ENCODE measurements at regions not wholly inside any gene's neighbourhood (a gene's known extent, or its start where the extent isn't known, plus 50 kb on each side); places are given as distances from the start of the nearest gene placed in this dataset.
"Not testable (repeated sequence)": the region's sequence is repeated elsewhere in the genome, so short reads cannot be mapped to it uniquely, and the experiment has no call there.

GRCh38 chr6:19892260-19892659 lies 55.1 kb downstream of the ID4 start:
- DNase-seq: no peak

- no peak for DNase-seq
Measured at GRCh38 chr6:19895866-19896692, 58.9 kb downstream of the ID4 start.

GRCh38 chr6:19896693-19897010 lies 59.5 kb downstream of the ID4 start:
- no peak for DNase-seq

- no peak for DNase-seq
Measured at GRCh38 chr6:19898141-19898740, 61.1 kb downstream of the ID4 start.

GRCh38 chr6:19902201-19902600 lies 65.0 kb downstream of the ID4 start:
- no peak for DNase-seq

- not testable (repeated sequence) for DNase-seq
Measured at GRCh38 chr6:19904408-19904807, 67.2 kb downstream of the ID4 start.

GRCh38 chr6:19905584-19905983 lies 68.4 kb downstream of the ID4 start:
- no peak for DNase-seq

- DNase-seq: no peak
Measured at GRCh38 chr6:19906171-19906570, 69.0 kb downstream of the ID4 start.

GRCh38 chr6:19911223-19911622 lies 74.1 kb downstream of the ID4 start:
- DNase-seq: no peak

GRCh38 chr6:19918436-19918835 lies 81.3 kb downstream of the ID4 start:
- no peak for DNase-seq

- DNase-seq: no peak
Measured at GRCh38 chr6:19921786-19922185, 84.6 kb downstream of the ID4 start.

GRCh38 chr6:19925533-19925932 lies 88.4 kb downstream of the ID4 start:
- DNase-seq: no peak

GRCh38 chr6:19928461-19928860 lies 91.3 kb downstream of the ID4 start:
- DNase-seq: no peak

GRCh38 chr6:19929312-19929711 lies 92.1 kb downstream of the ID4 start:
- DNase-seq: no peak

- DNase-seq: no peak
Measured at GRCh38 chr6:19934996-19935591, 97.9 kb downstream of the ID4 start.

- DNase-seq: not testable (repeated sequence)
Measured at GRCh38 chr6:19939321-19939720, 102.2 kb downstream of the ID4 start.

- not testable (repeated sequence) for DNase-seq
Measured at GRCh38 chr6:19939926-19940325, 102.8 kb downstream of the ID4 start.

GRCh38 chr6:19943042-19943441 lies 105.9 kb downstream of the ID4 start:
- DNase-seq: no peak

GRCh38 chr6:19945843-19946358 lies 108.7 kb downstream of the ID4 start:
- DNase-seq: no peak

GRCh38 chr6:19949155-19949554 lies 112.0 kb downstream of the ID4 start:
- no peak for DNase-seq

GRCh38 chr6:19964115-19964514 lies 126.9 kb downstream of the ID4 start:
- no peak for DNase-seq

- DNase-seq: no peak
Measured at GRCh38 chr6:19968201-19968600, 131.0 kb downstream of the ID4 start.

- DNase-seq: no peak
Measured at GRCh38 chr6:19972221-19972620, 135.1 kb downstream of the ID4 start.
